OCI-LY7 (cell line): ENCODE measurements at regions not wholly inside any gene's neighbourhood (a gene's known extent, or its start where the extent isn't known, plus 50 kb on each side); places are given as distances from the start of the nearest gene placed in this dataset.

ENCODE experiments used
- EZH2phosphoT487 ChIP-seq: fragments of 200-600 bp; sonication (generic); IDR thresholded peaks from 2 replicates; pipeline ENCODE4 v1.6.1; 2018; ENCODE audit warnings: low read depth, borderline replicate concordance, mild to moderate bottlenecking, mixed run types, antibody characterized with exemption, low read length, moderate library complexity, mixed read lengths
- TF ChIP-seq, protein P1 (sequence below): fragments of 200-600 bp; sonication (generic); conservative IDR thresholded peaks from 2 replicates; pipeline ENCODE4 v1.5.1; 2014; ENCODE audit warnings: mild to moderate bottlenecking, antibody characterized with exemption, low read length, moderate library complexity, mixed read lengths

DNA sequence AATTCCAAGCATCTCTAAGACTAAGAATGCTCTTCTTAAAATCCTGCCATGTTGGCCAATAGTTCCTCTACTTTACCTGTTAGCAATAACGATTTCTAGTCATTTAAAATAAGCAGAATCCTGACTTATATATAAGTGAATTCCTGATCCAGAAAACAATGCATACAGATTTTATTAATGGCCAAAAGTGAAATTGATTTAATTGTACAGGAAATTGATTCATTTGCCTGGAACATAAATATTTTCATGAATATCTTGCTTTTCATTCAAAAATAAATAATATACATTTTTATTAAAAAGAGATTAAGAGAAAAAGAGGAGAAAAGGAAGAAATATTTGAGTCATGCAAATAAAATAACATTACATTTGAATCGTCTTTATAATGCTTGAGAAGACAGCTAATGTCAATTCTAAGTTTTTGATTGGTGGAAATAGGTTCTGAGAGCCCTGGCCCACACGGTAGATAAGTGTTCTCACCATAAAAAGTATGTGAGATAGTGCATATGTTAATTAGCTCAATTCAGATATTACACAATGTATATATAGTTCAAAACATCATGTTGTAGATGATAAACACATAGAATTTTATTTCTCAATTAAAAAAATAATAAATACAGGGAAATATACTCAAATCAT, 323.2 kb upstream of the MIR17HG start:
- TF ChIP-seq, protein P1, sequence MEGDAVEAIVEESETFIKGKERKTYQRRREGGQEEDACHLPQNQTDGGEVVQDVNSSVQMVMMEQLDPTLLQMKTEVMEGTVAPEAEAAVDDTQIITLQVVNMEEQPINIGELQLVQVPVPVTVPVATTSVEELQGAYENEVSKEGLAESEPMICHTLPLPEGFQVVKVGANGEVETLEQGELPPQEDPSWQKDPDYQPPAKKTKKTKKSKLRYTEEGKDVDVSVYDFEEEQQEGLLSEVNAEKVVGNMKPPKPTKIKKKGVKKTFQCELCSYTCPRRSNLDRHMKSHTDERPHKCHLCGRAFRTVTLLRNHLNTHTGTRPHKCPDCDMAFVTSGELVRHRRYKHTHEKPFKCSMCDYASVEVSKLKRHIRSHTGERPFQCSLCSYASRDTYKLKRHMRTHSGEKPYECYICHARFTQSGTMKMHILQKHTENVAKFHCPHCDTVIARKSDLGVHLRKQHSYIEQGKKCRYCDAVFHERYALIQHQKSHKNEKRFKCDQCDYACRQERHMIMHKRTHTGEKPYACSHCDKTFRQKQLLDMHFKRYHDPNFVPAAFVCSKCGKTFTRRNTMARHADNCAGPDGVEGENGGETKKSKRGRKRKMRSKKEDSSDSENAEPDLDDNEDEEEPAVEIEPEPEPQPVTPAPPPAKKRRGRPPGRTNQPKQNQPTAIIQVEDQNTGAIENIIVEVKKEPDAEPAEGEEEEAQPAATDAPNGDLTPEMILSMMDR = no peak
- TF ChIP-seq EZH2phosphoT487 = no peak
